Gastrocnemius medialis (tissue), 4 donors: ENCODE measurements at regions not wholly inside any gene's neighbourhood (a gene's known extent, or its start where the extent isn't known, plus 50 kb on each side); places are given as distances from the start of the nearest gene placed in this dataset.

Experiments used
- CTCF ChIP-seq, 5 experiments: fragments of 450-650 bp in 3 of 5; fragments of 200-600 bp in 2 of 5; sonication (generic) in 2 of 5; IDR thresholded peaks in 4 of 5; conservative IDR thresholded peaks in 1 of 5; 1 replicate in 4 of 5; 2 replicates in 1 of 5; pipeline ENCODE4 v1.5.1; 2016 to 2019; ENCODE audit warnings: antibody characterized with exemption in 5 of 5, mild to moderate bottlenecking in 3 of 5, moderate library complexity in 3 of 5
- POLR2A ChIP-seq, 2 donors: fragments of 450-650 bp; IDR thresholded peaks; one replicate each; pipeline ENCODE4 v1.6.1; 2017; ENCODE audit warnings: antibody characterized with exemption in 2 of 2, mild to moderate bottlenecking in 2 of 2, moderate library complexity in 2 of 2

GRCh38 chr1:214739621-214740238 is 136.7 kb downstream of the CENPF start:
- no peak for TF ChIP-seq POLR2A (IDR thresholded peaks at IDR 0.05)
- no peak for TF ChIP-seq CTCF (IDR thresholded peaks at IDR 0.05 in 4 of 5, conservative IDR thresholded peaks at IDR 0.05 in 1 of 5)
